ENCODE measurements at regions not wholly inside any gene's neighbourhood (a gene's known extent, or its start where the extent isn't known, plus 50 kb on each side); places are given as distances from the start of the nearest gene placed in this dataset.

GRCh38 chr12:126506426-126507182 is 1441.4 kb downstream of the AACS start:
- in situ Hi-C loops (cut with HindIII; ENCODE audit: low sequenced_read_pairs): no loop called here
- no peak for DNase-seq (ENCODE audit: low spot score)

GRCh38 chr12:126507231-126507630 is 1442.0 kb downstream of the AACS start:
- in situ Hi-C loops (cut with HindIII; ENCODE audit: low sequenced_read_pairs): no loop called here
- no peak for DNase-seq (ENCODE audit: low spot score)

DNA sequence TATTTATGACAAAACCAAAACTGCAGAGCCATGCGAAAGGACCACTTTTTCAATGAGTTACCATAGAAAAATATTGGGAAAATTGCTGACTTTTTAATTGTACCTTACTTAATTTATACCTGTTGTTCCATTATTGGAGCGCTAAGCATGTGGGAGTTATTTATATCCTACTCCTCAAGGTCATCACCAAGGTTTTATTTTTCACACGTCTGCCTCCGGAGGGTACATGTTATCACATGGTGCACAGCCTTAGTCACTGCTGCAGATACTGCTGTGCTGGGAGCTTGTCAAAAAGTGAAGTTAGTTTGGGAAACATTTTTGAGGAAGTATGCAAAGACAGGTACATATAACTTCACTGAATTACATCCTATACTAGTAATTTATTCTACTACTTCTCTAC is 1444.3 kb downstream of the AACS start:
- in situ Hi-C loops (cut with HindIII; ENCODE audit: low sequenced_read_pairs): no loop called here

GRCh38 chr12:126510630-126511029 is 1445.4 kb downstream of the AACS start:
- DNase-seq (ENCODE audit: low spot score): no peak
- in situ Hi-C loops (cut with HindIII; ENCODE audit: low sequenced_read_pairs): no loop called here

More for the DNA sequence above, 1444.3 kb downstream of the AACS start:
- DNase-seq (ENCODE audit: low spot score): no peak

DNA sequence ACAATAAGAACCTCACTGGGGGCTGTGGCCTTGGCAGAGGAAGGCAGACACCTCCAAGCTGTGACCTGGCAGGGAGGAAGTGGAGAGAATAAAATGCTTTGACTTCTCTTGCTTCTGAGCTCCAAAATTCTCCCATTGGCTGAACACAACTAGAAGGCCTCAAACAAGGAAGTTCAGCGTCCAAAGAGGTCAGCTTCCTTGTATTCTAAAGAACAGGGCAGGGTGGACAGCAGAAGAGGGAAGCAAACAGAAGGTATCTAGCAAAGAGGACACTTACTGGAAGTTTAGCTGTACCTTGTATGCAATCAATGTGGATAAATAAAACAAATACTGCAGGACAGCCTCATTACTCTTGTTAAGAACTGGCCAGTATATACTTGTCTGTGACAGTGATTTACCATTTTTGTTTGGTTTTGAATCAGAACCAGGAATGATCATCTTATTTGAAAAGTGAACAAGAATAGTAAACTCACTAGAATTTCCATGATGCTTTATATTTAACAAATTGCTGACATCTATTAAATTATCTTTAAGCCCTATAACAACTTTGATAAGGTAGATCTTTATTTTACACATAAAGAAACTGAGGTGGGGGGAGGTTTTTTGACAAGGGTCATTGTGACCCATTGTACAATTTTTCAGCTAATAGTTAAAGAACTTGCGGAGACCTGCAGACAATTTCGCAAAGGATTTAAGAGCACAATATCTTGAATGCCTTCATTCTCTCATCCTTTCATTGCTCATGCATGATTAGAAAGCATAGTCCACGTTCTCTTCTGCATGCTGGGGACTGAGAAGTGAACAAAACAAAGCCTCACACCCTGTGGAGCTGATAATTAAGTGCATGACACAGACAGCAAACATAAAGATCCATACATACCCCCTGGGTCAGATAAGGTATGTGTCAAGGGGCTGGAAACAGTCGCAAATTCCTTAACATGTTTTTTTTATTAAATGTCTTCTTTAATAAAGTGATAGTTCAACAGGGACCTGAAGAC is 1448.0 kb downstream of the AACS start:
- no peak for DNase-seq (ENCODE audit: low spot score)
- in situ Hi-C loops (cut with HindIII; ENCODE audit: low sequenced_read_pairs): no loop called here

GRCh38 chr12:126518596-126519200 is 1453.5 kb downstream of the AACS start:
- DNase-seq (ENCODE audit: low spot score): no peak

GRCh38 chr12:126519833-126520232 is 1454.6 kb downstream of the AACS start:
- in situ Hi-C loops (cut with HindIII; ENCODE audit: low sequenced_read_pairs): no loop called here
- DNase-seq (ENCODE audit: low spot score): no peak

More at GRCh38 chr12:126518596-126519200, 1453.5 kb downstream of the AACS start:
- in situ Hi-C loops (cut with HindIII; ENCODE audit: low sequenced_read_pairs): no loop called here

GRCh38 chr12:126523891-126524290 is 1458.7 kb downstream of the AACS start:
- DNase-seq (ENCODE audit: low spot score): no peak
- in situ Hi-C loops (cut with HindIII; ENCODE audit: low sequenced_read_pairs): no loop called here

- peak; percentile 6 for DNase-seq (ENCODE audit: low spot score)
These were observed 1469.3 kb downstream of the AACS start for GRCh38 chr12:126534495-126534894.

GRCh38 chr12:126534942-126535341 is 1469.7 kb downstream of the AACS start:
- DNase-seq (ENCODE audit: low spot score): no peak
- in situ Hi-C loops (cut with HindIII; ENCODE audit: low sequenced_read_pairs): no loop called here

More at GRCh38 chr12:126534495-126534894, 1469.3 kb downstream of the AACS start:
- in situ Hi-C loops (cut with HindIII; ENCODE audit: low sequenced_read_pairs): no loop called here

DNA sequence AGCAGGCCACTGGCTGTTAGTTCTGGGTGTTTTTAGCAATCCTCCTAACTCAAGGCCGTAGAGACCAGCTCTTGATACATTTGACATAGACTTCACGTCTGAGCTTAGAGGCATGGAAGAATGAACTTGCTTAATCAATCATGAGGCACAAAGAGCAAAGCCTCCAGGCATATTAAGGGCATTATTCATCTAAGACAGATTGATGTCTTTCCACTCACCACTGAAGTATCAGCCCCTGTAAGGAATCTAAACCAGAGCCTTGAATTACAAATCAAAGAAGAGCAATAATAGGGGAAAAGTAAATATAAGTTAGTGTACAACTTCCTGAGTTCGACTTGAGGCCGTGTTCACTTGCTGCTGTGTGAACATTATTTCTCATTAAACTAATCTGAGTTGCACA is 1470.7 kb downstream of the AACS start:
- in situ Hi-C loops (cut with HindIII; ENCODE audit: low sequenced_read_pairs): no loop called here
- DNase-seq (ENCODE audit: low spot score): no peak

DNA sequence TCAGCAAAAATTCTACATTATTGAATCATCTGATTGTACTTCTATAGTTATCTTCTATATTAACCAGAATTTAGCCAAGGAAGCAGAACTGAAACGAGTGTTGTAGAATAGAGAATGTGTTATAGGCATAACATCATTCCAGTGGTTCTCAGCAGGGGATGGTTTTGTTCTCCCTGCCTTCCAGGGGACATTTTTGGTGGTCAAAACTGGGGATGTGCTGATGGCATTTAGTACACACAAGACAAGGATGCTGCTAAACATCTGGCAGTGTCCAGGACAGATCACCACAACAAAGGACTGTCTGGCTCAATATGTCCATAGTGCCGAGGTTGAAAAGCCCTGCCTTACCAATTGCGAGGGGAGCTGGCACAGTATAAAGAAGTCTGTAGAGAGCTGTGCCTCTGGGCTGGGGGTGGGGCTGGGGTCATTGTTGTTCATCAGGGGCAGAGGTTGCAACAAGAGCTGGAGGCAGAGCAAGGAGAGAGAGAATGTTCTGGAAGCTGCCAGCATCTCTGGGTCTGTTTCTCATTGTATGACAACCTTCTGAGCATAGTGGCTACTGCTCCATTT is 1472.8 kb downstream of the AACS start:
- in situ Hi-C loops (cut with HindIII; ENCODE audit: low sequenced_read_pairs): no loop called here
- no peak for DNase-seq (ENCODE audit: low spot score)

DNA sequence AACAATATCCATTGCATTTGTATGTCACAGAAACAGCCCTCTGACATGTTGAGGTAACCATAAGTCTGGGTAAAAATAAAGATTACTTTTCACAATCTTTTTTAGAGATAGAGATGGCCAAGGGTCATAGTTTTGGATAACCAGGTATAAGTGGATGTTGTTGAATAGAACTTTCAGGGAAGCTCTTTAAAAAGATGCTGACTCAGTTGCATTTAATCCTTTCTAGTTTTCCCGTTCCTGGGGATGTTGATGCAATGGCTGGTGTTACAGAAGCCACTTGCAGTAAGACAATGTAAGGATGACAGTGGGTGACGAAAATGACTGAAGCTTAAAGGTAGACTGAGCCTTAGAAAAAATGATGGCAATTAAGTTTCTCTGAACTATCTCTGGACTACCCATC is 1473.7 kb downstream of the AACS start:
- DNase-seq (ENCODE audit: low spot score): no peak
- in situ Hi-C loops (cut with HindIII; ENCODE audit: low sequenced_read_pairs): no loop called here

GRCh38 chr12:126545411-126545810 is 1480.2 kb downstream of the AACS start:
- no peak for DNase-seq (ENCODE audit: low spot score)
- in situ Hi-C loops (cut with HindIII; ENCODE audit: low sequenced_read_pairs): no loop called here

GRCh38 chr12:126547905-126548304 is 1482.7 kb downstream of the AACS start:
- in situ Hi-C loops (cut with HindIII; ENCODE audit: low sequenced_read_pairs): no loop called here
- no peak for DNase-seq (ENCODE audit: low spot score)

GRCh38 chr12:126551869-126552268 is 1486.6 kb downstream of the AACS start:
- in situ Hi-C loops (cut with HindIII; ENCODE audit: low sequenced_read_pairs): no loop called here
- no peak for DNase-seq (ENCODE audit: low spot score)

GRCh38 chr12:126554625-126555024 is 1489.4 kb downstream of the AACS start:
- DNase-seq (ENCODE audit: low spot score): no peak
- in situ Hi-C loops (cut with HindIII; ENCODE audit: low sequenced_read_pairs): no loop called here

DNA sequence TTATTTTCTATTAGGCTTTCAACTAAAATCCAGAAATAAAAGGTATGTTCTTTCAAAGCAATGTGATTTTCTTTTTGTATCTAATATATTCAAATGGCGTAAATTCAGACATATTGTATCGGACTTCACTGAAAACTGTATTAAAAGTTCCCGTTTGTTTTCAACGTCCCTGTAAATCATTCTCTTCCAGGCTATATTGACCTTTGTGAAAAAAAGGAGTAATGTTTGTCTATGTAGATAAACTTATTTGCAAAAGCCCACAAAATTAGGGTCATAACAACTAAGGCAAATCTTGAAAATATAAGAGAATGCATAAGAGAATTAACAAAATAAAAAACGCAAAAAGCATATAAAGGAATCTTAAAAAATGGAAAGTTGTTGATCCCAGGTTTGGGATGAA is 1492.4 kb downstream of the AACS start:
- in situ Hi-C loops (cut with HindIII; ENCODE audit: low sequenced_read_pairs): no loop called here
- DNase-seq (ENCODE audit: low spot score): no peak

DNA sequence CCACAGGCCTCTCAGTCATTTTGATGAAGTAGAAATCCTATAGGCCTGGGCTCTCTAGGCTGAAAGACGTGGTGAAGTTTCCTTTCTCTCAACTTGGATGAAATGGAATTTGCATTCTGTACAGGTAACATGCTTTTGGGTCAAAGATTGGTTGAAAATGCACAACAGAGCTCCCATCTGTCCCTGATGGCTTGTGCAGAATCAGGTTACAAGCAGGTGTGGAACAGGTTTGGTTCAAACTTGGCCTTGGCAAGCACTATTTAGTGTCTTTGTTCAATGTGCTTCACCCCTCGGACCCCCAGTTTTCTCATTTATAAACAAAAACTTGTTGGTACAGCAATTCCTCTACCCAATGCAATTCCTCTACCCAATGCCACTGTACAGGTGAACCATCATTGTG is 1493.0 kb downstream of the AACS start:
- DNase-seq (ENCODE audit: low spot score): no peak
- in situ Hi-C loops (cut with HindIII; ENCODE audit: low sequenced_read_pairs): no loop called here

All from G401 (cell line).